ENCODE measurements at regions not wholly inside any gene's neighbourhood (a gene's known extent, or its start where the extent isn't known, plus 50 kb on each side); places are given as distances from the start of the nearest gene placed in this dataset.

DNA sequence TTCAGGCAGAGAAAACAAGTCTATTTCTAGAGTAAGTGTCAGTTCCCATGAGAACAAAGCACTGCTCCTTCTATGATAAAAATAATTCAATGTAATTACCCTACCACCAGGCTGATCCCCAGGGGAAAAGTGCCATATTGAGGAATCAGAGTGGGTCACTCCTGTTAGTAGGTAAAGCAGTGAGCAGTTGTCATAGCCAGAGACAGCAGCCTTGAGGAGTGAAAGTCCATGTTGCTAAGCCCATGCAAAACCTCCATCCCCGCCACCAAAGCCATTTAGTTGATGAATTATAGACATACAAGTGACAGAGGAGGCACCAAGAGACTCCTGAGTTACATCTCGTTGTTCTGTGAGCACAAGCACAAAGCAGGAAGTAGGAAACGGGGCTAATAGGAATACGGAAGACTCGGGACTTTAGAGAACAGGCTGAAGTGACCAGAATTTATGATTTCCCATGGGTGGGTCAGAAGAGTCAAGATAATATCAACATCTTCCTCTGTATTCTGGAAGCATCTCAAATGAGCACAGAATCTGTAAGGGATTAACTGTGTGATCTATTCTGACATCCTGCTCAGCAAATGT, 197.9 kb downstream of the MAFB start:
- DNase-seq (ENCODE audit: low spot score), result no peak

DNA sequence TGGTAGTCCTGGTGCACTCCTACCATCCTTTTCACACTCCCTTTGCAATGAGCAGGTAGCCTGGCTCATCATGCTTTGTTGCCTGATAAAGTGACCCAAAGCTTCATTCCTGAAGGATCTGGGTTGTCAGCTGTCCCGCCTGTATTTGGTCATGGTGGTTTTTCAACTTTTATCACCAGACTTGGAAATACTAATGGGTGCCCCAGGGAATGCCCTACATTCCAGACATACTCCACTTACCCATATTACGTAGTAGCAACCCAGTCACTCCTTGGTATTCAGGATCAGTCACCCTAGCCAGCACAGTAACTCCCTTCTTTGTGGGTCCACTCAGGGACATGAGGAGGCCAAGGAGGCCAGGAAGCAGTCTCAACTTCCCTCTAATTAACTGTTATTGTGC, 199.2 kb downstream of the MAFB start:
- DNase-seq (ENCODE audit: low spot score), result peak; percentile 74

DNA sequence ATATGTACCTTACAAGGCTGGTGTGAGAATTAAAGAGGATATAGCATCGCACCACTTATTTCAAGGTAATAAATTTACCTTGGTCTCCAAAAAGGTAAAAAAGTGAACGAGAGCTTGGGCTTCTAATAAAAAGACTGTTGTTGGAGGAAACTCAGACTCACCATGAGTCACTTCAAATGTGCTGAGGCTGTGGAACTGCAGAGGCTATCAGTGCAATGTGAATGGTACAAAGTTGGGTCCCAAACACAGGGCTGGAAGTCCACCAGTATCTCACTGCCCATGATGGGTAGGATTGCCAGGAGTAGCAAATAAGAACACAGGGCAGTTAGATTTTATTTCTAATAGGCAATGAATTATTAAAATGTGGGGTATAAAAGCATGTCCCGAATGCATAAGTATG, 200.6 kb downstream of the MAFB start:
- no peak for DNase-seq (ENCODE audit: low spot score)

DNA sequence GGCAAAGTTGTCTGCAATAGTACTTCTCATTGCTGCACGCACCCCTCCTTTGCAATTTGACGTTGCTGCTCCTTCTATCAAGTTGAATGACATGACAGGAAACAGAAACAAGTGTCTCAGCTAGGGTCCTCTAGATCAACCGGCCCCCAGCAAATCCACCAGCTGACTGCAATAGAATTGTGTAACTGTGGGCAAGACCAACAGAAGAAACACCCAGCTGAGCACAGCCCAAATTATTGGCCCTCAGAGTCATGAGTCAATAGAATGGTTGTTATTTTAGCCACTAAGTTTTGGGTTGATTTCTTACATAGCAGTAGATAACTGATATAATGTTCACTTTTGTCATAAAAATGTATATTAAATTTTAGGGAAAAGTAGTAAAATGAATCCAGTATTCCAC, 202.7 kb downstream of the MAFB start:
- no peak for DNase-seq (ENCODE audit: low spot score)

DNA sequence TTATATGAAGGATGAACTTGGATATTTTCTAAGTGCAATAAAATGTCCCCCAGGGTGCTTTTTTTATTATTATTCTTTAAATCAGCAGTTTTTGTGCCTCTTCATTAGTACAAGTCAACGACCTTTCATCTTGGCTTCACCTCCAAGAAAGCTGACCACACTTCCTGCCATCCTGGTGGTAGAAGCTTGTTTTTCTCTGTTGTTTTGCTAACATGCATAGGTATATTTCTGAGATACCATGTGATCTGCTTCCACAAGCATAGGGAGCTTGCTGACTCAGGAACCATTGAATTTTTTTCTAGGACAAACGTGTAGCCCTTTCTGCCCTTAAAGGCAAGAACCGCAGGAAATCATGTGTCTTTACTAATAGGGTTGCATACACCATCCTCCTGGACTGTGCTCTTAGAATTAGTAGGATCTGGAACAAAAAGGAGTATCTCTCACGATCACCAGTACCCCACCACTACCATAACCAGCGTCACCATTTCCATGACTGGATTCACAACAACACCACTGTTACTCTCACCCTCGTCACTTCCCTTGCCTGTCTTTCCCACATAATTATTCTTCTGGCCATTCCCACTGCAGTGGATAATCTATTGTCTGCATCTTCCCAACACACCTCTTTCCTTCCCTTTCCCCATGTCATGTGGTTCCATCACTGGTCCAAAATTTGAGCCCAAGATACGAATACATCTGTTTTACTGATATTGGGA, 207.1 kb downstream of the MAFB start:
- DNase-seq (ENCODE audit: low spot score), result no peak

DNA sequence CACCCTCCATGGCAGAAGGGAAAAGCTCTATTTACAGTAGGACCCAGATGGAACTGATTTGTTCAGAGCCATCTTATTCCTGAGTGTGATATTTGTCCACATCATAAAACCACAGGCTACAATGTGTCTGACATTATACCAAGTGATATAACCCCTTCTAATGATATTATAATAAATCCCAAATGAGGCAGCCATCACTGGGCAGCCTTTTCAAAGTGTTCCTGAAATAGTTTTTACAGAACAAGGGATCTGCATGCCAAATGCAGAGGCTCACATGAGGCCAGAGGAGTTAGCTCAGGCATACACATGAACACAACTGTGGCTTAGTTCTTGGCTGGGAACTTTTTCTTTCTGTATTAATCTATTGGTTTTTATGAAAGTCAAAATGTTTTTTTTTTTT, 207.7 kb downstream of the MAFB start:
- no peak for DNase-seq (ENCODE audit: low spot score)

DNA sequence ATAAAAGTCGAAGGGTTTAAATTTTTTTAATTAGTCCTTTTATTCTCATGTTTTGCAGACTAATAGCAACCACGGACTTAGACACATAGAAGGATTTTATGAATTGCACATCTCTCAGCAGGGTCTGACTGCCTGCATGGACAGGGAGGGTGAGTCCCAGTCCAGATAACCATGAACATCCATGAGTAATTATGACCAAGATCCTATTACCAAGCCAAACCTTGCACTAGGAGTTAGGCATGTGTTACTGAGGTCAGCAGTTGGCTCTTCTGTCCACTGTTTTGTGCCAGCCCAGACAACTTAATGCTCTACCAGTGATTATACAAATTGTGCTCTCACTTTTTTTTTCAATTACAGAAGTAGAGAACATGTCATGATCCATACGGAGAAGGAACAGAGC, 211.2 kb downstream of the MAFB start:
- DNase-seq (ENCODE audit: low spot score), result no peak

DNA sequence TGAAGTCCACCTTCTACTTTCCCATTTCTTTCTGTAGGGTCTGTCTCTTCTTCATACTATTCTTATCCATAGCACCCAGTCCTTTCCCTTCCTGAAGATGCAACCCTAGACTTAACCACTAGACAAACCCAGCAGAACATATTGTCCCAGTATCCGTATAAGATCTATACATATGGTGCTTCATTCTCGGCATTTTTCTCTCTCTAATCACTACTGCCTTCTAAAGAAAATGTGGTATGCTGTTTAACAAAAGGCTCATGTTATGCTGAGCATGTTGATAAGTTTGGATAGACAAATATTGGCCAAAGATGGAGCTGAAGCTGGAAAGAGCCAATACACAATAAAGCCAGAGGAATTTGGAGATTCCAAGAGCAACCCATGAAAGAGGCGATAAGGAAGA, 212.6 kb downstream of the MAFB start:
- no peak for DNase-seq (ENCODE audit: low spot score)

DNA sequence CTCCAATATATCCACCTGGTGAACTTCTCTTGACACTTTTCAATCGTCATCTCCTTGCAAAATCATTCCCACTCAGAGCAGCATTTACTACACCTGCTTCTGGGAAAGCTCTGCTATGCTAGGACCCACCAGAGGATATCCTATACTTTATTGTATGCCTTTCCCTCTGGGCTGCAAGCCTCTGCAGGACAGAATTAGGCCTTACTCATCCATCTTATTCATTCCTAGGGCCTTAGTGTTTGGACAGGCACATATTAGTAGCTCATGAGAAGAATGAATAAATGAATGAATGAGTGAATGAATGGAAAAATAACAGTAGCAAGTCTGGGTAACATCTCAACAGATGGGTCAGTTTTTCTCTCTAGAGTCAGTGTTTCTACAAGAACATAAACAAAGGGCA, 216.1 kb downstream of the MAFB start:
- no peak for DNase-seq (ENCODE audit: low spot score)

DNA sequence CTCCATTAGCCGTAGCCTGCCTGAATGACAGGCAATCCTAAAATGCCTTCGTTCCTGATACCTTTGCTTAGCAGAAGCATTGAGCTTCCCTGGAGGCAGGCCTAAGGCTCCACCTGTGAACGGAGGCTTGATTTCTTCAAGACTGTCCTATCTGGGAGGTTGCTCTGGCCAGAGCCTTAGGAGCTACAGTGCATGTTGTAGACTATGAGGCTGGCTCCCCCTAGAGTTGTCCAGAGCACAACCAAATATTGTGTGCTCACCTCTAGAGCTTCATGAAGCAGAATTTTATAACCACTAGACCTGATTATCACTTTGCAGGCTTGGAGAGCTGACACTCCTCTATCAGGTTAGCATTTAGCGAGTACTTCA, 217.8 kb downstream of the MAFB start:
- peak; percentile 16 for DNase-seq (ENCODE audit: low spot score)

DNA sequence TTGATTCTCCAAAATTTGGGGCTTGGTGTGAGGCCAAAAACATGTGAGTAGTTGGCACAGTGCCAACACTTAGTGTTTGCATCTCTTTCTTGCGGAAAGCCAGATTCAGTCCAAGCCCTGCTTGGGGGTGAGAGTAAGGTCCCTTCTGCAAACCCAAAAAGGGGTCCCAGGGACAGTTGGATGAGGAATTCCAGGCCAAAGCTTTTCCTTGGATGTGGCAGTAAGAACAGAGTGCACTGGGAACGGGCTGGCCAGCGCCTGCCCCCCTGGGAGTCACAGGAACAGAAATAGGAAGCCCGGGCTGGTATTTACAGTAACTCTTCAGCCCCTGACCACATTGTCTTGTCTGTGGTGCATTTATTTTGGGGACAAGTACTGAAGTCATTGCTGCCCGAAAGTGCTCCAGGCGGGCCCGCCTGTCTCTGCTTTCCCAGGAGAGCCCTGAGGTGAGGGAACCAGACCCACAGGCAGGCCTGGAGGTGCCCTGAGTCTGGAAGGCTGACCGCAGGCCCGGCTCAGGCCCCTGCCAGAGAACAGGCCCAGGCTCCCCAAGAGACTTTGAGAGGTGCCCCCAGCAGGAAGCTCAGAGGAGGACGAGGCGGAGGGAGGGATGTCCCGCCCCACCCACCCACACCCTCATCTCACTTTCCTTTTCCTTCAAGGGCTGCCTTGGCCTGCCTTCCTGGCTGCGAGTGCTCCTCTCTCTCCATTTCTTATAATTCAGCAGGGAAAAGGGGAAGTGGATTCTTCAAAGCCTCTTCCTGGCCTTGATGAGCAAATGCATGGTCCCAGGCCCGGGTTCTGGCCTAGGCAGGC, 218.4 kb downstream of the MAFB start:
- DNase-seq (ENCODE audit: low spot score), result no peak

DNA sequence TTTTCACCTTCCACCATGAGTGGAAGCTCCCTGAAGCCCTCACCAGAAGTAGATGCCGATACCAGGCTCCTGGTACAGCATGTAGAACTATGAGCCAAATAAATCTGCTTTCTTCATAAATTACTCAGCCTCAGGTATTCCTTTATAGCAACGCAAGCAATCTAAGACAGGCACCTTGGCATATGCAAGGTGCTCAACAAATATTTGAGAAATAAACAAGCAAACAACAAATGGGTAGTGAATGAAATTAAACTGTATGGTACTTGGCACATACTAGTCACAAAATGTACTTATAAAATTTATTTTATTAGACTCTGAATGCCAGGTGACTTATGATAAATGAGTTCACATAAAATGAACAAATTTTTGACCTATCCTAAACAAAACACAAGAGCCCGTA, 220.3 kb downstream of the MAFB start:
- DNase-seq (ENCODE audit: low spot score), result no peak

DNA sequence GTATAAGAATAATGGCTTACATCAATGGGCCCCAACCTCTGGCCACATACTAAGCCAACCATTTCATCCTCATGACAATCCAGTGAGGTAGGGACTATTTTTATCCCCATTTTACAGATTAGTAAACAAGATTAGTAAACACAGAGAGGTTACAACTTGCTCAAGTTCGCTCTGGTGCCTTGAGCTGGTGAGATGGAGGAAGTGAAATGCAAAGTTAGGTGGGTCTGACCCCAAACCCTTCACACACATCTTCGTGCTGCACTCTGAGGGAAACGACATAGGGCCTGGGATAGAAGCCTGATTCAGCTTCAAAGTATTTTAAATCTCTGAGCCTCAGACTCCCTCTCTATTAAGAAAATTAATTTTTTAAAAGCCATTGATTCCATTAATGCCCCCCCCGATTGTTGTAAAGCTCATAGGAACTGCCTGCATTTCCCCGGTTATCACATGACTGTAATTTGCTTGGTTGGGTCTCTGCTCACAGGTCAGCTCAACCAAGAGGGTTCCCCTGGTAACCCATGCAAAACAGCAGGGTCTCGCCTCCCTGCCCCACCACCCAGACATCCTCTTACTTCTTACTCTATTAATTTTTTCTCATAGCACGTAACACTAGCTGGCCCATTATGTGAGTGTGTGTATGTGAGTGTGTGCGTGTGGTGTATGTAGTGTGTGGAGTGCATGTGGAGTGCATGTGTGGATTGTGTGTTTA, 221.2 kb downstream of the MAFB start:
- DNase-seq (ENCODE audit: low spot score), result no peak

DNA sequence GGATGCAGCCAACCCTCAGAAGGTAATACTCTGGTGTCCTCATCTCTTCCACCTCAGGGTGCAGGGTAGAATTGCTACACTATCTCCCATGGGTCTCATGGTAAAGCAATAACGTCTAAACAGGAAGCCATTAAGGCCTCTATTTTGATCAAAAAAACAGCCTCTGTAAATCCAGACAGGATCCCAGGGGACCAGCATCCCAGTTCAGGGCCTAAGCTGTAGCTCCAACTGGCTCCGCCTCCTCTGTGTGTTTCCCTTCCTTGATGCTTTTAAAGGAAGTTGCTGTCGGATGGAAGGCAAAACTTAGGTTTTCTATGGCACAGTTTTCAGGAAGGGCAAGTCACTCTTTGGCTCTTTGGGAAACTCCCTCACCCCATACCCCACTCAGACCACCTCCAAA, 222.0 kb downstream of the MAFB start:
- no peak for DNase-seq (ENCODE audit: low spot score)

DNA sequence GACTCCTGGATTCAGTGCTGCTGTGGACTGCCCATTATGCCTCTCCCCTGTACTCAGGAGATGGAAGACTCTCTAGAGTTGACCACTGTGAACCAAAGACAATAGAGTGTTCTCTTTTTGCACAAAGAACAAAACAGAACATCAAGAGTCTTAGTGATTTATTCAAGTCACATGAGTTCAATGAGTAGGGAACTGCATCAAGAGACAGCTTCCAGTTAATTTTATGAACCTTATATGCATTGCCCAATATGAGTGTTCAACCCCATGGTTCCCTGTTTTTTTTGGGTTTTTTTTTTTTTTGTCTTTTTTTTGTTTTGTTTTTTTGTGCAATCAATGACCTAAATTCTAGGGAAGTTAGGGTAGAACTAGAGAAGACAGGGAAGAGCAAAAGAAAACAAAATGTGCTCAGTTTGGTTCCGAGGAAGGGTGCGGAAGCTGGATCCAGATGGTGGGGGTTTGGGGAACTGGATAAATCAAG, 224.3 kb downstream of the MAFB start:
- no peak for DNase-seq (ENCODE audit: low spot score)

DNA sequence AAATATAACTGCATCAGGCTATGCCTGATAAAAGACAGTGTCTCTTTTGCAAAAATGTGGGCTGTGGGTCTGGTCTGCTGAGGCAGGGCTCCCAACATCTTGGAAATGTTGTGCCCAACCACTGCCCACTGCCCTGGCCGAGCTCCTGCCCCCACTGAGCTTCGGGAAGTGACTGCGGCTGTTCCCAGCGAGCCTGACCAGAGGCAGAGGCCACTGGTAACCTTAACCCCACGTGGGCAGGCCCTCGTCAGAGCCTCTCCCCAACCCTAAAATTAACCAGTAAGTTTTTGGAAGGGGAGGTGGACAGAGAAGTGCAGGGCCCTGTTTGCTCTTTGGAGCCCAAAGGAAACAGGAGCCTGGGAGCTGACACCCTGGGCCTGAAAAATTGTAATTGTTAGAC, 225.9 kb downstream of the MAFB start:
- no peak for DNase-seq (ENCODE audit: low spot score)

DNA sequence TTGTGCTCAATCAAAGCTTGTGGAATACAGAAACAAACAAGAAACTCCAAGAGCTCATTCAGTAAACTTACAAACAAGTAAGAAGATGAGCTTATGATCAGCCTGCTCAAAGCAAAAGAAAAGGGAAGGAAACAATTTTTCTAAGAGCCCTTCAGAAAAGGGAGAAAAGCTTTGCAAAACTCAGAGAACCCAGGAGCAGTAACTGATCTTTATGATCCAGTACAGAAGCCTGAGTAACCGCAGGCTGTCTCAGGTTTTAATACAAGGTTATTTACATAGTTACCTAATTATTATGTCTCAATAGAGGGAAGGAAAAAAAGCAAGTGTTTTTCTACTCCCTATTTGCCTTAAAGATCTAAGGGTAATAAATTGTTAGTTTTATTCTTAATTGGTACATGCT, 226.5 kb downstream of the MAFB start:
- no peak for DNase-seq (ENCODE audit: low spot score)

DNA sequence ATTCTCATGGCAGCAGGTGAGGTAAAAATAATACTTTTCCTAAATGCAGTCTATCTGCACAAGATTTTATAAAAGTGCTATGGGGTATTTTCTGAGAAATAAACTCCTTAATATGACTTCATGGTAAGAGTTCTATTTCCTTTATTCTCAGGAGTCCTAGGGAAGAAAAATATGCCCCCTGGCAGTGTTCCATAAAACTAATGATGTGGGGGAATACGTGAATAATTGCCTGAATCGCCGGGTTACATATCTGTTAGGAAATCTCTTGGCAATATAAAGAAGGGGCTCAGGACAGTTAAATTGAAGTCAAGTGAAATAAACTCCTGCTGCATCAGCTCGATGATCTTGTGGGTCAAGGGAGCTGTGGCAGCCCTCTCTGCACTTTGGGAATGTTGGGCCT, 229.7 kb downstream of the MAFB start:
- DNase-seq (ENCODE audit: low spot score), result no peak

DNA sequence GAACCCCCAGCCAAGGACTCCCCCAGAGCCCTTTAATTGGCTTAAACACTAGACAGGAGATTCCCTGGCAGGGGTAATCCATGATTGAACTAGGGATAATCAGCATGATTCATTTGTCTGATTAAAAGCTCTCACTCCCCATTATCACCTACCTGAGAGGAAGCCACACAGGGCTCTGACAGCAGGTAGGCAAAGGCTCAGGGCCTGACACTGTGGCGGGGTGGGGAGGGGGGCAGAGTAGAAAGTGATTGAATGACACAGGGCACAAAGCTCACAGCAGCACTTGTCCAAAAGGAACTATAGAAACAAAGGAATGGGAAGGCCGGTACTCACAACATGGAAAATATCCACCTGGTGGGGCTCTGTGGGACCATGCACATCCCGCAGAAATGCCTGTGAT, 231.6 kb downstream of the MAFB start:
- no peak for DNase-seq (ENCODE audit: low spot score)

DNA sequence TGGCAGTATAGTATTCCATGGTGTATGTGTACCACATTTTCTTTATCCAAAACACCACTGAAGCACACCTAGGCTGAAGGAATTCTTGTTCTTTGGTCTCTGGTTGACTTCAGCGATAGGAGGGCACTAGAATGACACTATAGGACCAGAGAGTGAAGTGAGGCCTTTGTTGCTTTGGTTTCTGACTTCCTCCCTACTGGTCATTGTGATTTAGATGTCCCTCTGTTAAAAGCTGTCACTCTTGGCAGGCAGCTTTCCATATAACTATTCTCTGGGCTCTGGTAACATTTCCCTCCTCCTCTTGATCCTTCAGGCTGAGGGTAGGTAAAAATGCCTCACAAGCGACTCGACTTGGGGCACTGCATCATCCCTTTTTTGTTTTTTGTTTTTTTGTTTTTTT, 236.3 kb downstream of the MAFB start:
- no peak for DNase-seq (ENCODE audit: low spot score)

DNA sequence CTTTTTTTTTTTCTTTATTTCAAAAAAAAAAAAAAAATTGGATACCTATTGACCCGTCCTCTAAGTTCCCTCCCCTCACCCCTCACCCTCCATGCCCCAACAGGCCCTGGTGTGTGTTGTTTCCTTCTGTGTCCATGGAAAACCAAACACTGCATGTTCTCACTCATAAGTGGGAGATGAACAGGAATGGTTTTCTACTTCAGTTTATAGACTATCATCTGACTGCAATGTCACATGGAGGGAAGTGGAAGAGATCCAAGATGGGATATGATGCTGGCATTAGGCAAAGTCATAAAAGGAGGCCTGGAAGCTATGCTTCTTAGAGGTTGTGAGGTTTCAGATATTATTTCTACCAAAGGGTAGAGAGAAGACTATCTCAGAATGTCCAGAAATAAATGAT, 237.5 kb downstream of the MAFB start:
- no peak for DNase-seq (ENCODE audit: low spot score)

DNA sequence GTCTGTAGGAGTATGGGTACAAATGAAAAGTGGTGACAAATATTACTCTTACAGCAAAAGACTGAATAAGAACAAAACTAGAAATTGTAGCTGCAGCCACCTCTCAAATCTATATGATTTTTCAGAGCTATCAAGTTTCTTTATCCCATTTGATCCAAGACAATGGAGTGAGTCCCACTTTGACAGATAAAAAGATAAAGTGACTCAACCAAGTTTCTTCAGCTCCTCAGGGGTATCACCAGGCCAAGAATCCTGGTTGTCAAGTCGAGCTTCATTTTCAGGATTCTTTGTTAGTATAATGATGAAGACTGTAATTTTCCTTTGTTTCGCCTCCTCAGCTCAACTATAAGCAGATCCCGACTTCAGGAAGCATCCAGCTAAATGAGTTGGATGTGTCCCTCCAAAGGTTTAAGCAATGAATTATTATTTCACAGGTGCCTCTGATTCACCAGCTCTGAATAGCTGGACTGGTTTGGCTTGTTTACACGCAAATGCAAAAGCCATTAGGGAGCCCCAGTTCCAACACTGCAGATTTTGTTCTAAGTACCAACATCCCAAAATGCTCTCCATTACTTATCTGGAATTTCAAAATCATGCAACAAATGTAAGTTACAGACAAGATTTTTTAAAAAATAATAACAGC, 238.9 kb downstream of the MAFB start:
- no peak for DNase-seq (ENCODE audit: low spot score)

Data from H4 (cell line).